Calu3 (cell line): ENCODE measurements at regions not wholly inside any gene's neighbourhood (a gene's known extent, or its start where the extent isn't known, plus 50 kb on each side); places are given as distances from the start of the nearest gene placed in this dataset.

ENCODE experiments used
- BruUV-seq: library from RNA; stranded (reverse); fragments of 400-500 nt; replicated peaks from 2 replicates; lab custom pipeline; 2021; lab: Mats Ljungman, UMichigan
- CTCF ChIA-PET: fragments of 300-600 bp; sonication (Branson Sonifier 250); formaldehyde crosslinking; loops from one replicate; lab custom pipeline; 2022; ENCODE audit warnings: antibody characterized with exemption; lab: Charles Lee
- DNase-seq: peaks from one replicate; pipeline ENCODE4 v3.0.0; 2022
- H3K27ac Mint-ChIP-seq: one replicate; pipeline ENCODE4 v1.8.0; 2022; ENCODE audit warnings: mixed read lengths; ENCODE audit not compliant: unreplicated experiment
- H3K27me3 Mint-ChIP-seq: one replicate; pipeline ENCODE4 v1.8.0; 2022; ENCODE audit warnings: mixed read lengths; ENCODE audit not compliant: unreplicated experiment
- H3K36me3 Mint-ChIP-seq: one replicate; pipeline ENCODE4 v1.8.0; 2022; ENCODE audit warnings: mild to moderate bottlenecking, moderate library complexity, mixed read lengths; ENCODE audit not compliant: insufficient read depth, unreplicated experiment
- H3K4me1 Mint-ChIP-seq: one replicate; pipeline ENCODE4 v1.8.0; 2022; ENCODE audit warnings: mild to moderate bottlenecking, low read depth, mixed read lengths; ENCODE audit not compliant: unreplicated experiment
- H3K4me3 Mint-ChIP-seq: one replicate; pipeline ENCODE4 v1.8.0; 2022; ENCODE audit warnings: mild to moderate bottlenecking, low read depth, moderate library complexity, mixed read lengths; ENCODE audit not compliant: unreplicated experiment
- H3K9me3 Mint-ChIP-seq: one replicate; pipeline ENCODE4 v1.8.0; 2022; ENCODE audit warnings: low read depth, mixed read lengths; ENCODE audit not compliant: unreplicated experiment
- CTCF ChIP-seq: fragments of 200-600 bp; IDR thresholded peaks from one replicate; pipeline ENCODE4 v1.8.0; 2022; ENCODE audit warnings: antibody characterized with exemption; ENCODE audit not compliant: unreplicated experiment
- intact Hi-C: fragments of 100-400 bp; cut with micrococcal nuclease; formaldehyde crosslinking; loops from one replicate; pipeline ENCODE4 v1.10.0; 2022; ENCODE audit not compliant: unreplicated experiment

GRCh38 chr3:31240874-31241273 lies 291.9 kb upstream of the STT3B start:
- no peak overlapping the region for H3K27ac Mint-ChIP-seq
- H3K9me3 Mint-ChIP-seq = no peaks in the 10 kb centered on the region
- intact Hi-C loops = no loop called here
- H3K4me1 Mint-ChIP-seq = no peaks in the 10 kb centered on the region
- no peak for TF ChIP-seq CTCF
- no peaks in the 10 kb centered on the region for H3K36me3 Mint-ChIP-seq
- CTCF ChIA-PET = interaction anchor here (1.4 kb wide), 1 partner anchor 291 kb away, joined by 4 read pairs; the partner anchor contains the start of gene STT3B
- no TSS peak for BruUV-seq
- no peak overlapping the region for H3K4me3 Mint-ChIP-seq
- no peaks in the 10 kb centered on the region for H3K27me3 Mint-ChIP-seq
- no peak for DNase-seq

- no peak overlapping the region for H3K4me3 Mint-ChIP-seq
- no peak for TF ChIP-seq CTCF
- no peaks in the 10 kb centered on the region for H3K36me3 Mint-ChIP-seq
- intact Hi-C loops = no loop called here
- no peaks in the 10 kb centered on the region for H3K4me1 Mint-ChIP-seq
- CTCF ChIA-PET = interaction anchor here (1.4 kb wide), 1 partner anchor 291 kb away, joined by 4 read pairs; the partner anchor contains the start of gene STT3B
- no peak for DNase-seq
- no TSS peak for BruUV-seq
- H3K9me3 Mint-ChIP-seq = no peaks in the 10 kb centered on the region
- no peaks in the 10 kb centered on the region for H3K27me3 Mint-ChIP-seq
- H3K27ac Mint-ChIP-seq = no peak overlapping the region
Measured at GRCh38 chr3:31241533-31241932, 291.2 kb upstream of the STT3B start.

GRCh38 chr3:31242026-31242960 lies 290.4 kb upstream of the STT3B start:
- H3K36me3 Mint-ChIP-seq = no peaks in the 10 kb centered on the region
- no peak overlapping the region for H3K4me3 Mint-ChIP-seq
- H3K9me3 Mint-ChIP-seq = no peaks in the 10 kb centered on the region
- DNase-seq = no peak
- CTCF ChIA-PET = no interaction called here
- H3K27ac Mint-ChIP-seq = no peak overlapping the region
- H3K4me1 Mint-ChIP-seq = no peaks in the 10 kb centered on the region
- no TSS peak for BruUV-seq
- no peak for TF ChIP-seq CTCF
- intact Hi-C loops = no loop called here
- no peaks in the 10 kb centered on the region for H3K27me3 Mint-ChIP-seq

GRCh38 chr3:31244929-31245817 lies 287.6 kb upstream of the STT3B start:
- peaks cover 15% of the 10 kb centered on the region for H3K4me1 Mint-ChIP-seq
- H3K27me3 Mint-ChIP-seq = no peaks in the 10 kb centered on the region
- intact Hi-C loops = no loop called here
- CTCF ChIA-PET = interaction anchor here (0.7 kb wide), 1 partner anchor 20 kb away, joined by 3 read pairs; no protein-coding TSS in a partner anchor
- no peak overlapping the region for H3K4me3 Mint-ChIP-seq
- no peak overlapping the region for H3K27ac Mint-ChIP-seq
- no peak for DNase-seq
- BruUV-seq = no TSS peak
- no peaks in the 10 kb centered on the region for H3K9me3 Mint-ChIP-seq
- H3K36me3 Mint-ChIP-seq = no peaks in the 10 kb centered on the region
- no peak for TF ChIP-seq CTCF
